ENCODE measurements at regions not wholly inside any gene's neighbourhood (a gene's known extent, or its start where the extent isn't known, plus 50 kb on each side); places are given as distances from the start of the nearest gene placed in this dataset.

DNA sequence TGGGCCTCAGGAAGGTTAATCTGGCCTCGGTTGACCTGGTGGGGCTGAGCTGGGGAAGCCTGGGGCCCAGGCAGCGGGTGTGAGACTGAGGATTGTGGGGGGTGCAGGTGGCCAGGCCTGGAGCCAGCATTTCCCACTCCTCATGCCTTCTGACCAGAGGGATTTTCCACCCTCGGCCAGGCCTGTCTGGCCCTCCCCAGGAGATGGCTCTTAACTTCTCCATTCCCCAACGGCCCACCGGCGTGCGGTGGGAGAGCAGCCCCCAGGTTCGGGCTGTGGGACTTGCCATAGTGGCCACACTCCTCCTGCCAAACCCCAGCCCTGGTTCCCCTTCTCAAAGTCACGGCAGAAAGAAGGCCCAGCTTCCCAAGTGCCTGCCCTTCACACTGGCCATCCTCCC lies 126.5 kb upstream of the RUNX3 start:
- DNase-seq (no peak), ATAC-seq (no peak)
- no peak overlapping the region for H3K4me3 Mint-ChIP-seq
- Histone ChIP-seq H3K36me3 (ENCODE audit: control insufficient read depth in 2 of 3, insufficient read depth in 3 of 3, low read length in 3 of 3) (no peaks in the 10 kb centered on the region), H3K9me3 (ENCODE audit: control insufficient read depth in 2 of 3, low read length in 3 of 3) (no peaks in the 10 kb centered on the region), H3K27ac (ENCODE audit: low read depth, low read length) (no peak overlapping the region), H3K4me1 (ENCODE audit: control insufficient read depth in 2 of 2, insufficient read depth in 2 of 2, low read length in 2 of 2) (no peaks in the 10 kb centered on the region), H3K4me3 (ENCODE audit: low read length) (no peak overlapping the region), H3K27me3 (ENCODE audit: control insufficient read depth in 2 of 2, insufficient read depth in 2 of 2, low read length in 2 of 2) (no peaks in the 10 kb centered on the region)
- ChIA-PET CTCF (no interaction called here), POLR2A (interaction anchor here (0.6 kb wide), 1 partner anchor 254 kb away, joined by 3 read pairs; no protein-coding TSS in a partner anchor)
- H3K9me3 Mint-ChIP-seq = no peaks in the 10 kb centered on the region
- intact Hi-C loops (cut with micrococcal nuclease) = no loop called here
- H3K27ac Mint-ChIP-seq = no peak overlapping the region
- H3K36me3 Mint-ChIP-seq = no peaks in the 10 kb centered on the region
- H3K4me1 Mint-ChIP-seq = peaks cover 0 to 7% (median 0%) of the 10 kb centered on the region in 7 donors
- H3K27me3 Mint-ChIP-seq = peaks cover 0 to 59% (median 13%) of the 10 kb centered on the region in 5 donors

DNA sequence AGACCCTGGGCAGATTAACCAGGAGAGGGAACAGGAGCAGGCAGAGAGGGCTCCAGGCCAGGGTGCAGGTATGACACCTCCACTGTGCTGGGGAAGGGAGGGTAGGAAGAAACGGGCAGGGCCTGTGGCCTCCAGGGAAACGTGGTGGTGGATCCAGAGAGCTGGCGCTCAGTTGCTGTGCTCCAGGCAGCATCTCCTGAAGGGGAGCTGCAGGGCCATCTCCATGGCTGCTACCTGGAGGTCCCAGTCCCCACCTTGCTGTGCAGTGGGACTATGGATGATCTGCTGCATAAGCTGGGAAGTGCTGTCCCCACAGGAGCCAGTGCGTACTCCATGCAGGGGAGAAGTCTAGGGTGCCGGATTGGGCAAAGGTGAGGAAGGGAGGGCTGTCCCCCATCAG lies 125.9 kb upstream of the RUNX3 start:
- POLR2A ChIA-PET = interaction anchor here (0.6 kb wide), 1 partner anchor 253 kb away, joined by 3 read pairs; no protein-coding TSS in a partner anchor
- Mint-ChIP-seq H3K4me1 (peaks cover 0 to 7% (median 0%) of the 10 kb centered on the region in 7 donors), H3K4me3 (no peak overlapping the region), H3K27me3 (peaks cover 0 to 58% (median 14%) of the 10 kb centered on the region in 5 donors), H3K27ac (peak overlapping the region in 2 of 9 donors; percentile 26 to 59), H3K9me3 (no peaks in the 10 kb centered on the region), H3K36me3 (no peaks in the 10 kb centered on the region)
- peak in 1 of 9 donors; percentile 19 for DNase-seq
- ATAC-seq = no peak
- intact Hi-C loops (cut with micrococcal nuclease) = no loop called here
- Histone ChIP-seq H3K27ac (ENCODE audit: low read depth, low read length) (no peak overlapping the region), H3K27me3 (ENCODE audit: control insufficient read depth in 2 of 2, insufficient read depth in 2 of 2, low read length in 2 of 2) (no peaks in the 10 kb centered on the region), H3K4me1 (ENCODE audit: control insufficient read depth in 2 of 2, insufficient read depth in 2 of 2, low read length in 2 of 2) (no peaks in the 10 kb centered on the region), H3K4me3 (ENCODE audit: low read length) (no peak overlapping the region), H3K9me3 (ENCODE audit: control insufficient read depth in 2 of 3, low read length in 3 of 3) (no peaks in the 10 kb centered on the region), H3K36me3 (ENCODE audit: control insufficient read depth in 2 of 3, insufficient read depth in 3 of 3, low read length in 3 of 3) (no peaks in the 10 kb centered on the region)
- CTCF ChIA-PET = no interaction called here

DNA sequence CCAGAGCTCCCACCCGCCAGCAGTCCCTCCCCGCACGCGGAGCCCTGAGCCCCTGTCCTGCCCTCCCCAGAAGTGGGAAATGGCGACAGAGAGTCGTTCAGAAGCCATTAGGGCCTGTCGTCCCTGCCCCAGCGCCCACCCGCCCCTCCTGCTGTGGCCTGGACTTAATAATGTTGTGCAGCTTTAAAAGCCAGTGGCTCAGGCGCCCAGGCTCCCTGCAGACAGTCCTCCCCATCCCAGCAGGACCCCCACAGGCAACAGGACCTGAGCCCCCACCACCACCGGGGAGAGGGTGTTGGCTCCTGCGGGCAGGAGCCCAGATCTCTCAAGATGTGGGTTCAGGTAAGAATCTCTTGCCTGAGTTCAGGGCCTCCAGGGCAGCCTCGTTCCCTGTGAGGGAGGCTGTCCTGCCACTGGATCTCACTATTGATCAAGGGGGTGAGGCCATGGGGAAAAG lies 125.3 kb upstream of the RUNX3 start:
- no peak overlapping the region for H3K4me3 ChIP-seq (ENCODE audit: low read length)
- ChIA-PET POLR2A (no interaction called here), CTCF (no interaction called here)
- H3K9me3 Mint-ChIP-seq = no peaks in the 10 kb centered on the region
- no peaks in the 10 kb centered on the region for H3K9me3 ChIP-seq (ENCODE audit: control insufficient read depth in 2 of 3, low read length in 3 of 3)
- H3K27me3 ChIP-seq (ENCODE audit: control insufficient read depth in 2 of 2, insufficient read depth in 2 of 2, low read length in 2 of 2) = no peaks in the 10 kb centered on the region
- no peak for ATAC-seq
- no peaks in the 10 kb centered on the region for H3K36me3 Mint-ChIP-seq
- H3K4me1 ChIP-seq (ENCODE audit: control insufficient read depth in 2 of 2, insufficient read depth in 2 of 2, low read length in 2 of 2) = no peaks in the 10 kb centered on the region
- DNase-seq = peak in 1 of 9 donors; percentile 18
- H3K27ac Mint-ChIP-seq = peak overlapping the region in 1 of 9 donors; percentile 26
- no peak overlapping the region for H3K4me3 Mint-ChIP-seq
- no peaks in the 10 kb centered on the region for H3K36me3 ChIP-seq (ENCODE audit: control insufficient read depth in 2 of 3, insufficient read depth in 3 of 3, low read length in 3 of 3)
- H3K27ac ChIP-seq (ENCODE audit: low read depth, low read length) = no peak overlapping the region
- peaks cover 0 to 7% (median 0%) of the 10 kb centered on the region in 7 donors for H3K4me1 Mint-ChIP-seq
- peaks cover 0 to 62% (median 16%) of the 10 kb centered on the region in 5 donors for H3K27me3 Mint-ChIP-seq
- intact Hi-C loops (cut with micrococcal nuclease) = no loop called here

DNA sequence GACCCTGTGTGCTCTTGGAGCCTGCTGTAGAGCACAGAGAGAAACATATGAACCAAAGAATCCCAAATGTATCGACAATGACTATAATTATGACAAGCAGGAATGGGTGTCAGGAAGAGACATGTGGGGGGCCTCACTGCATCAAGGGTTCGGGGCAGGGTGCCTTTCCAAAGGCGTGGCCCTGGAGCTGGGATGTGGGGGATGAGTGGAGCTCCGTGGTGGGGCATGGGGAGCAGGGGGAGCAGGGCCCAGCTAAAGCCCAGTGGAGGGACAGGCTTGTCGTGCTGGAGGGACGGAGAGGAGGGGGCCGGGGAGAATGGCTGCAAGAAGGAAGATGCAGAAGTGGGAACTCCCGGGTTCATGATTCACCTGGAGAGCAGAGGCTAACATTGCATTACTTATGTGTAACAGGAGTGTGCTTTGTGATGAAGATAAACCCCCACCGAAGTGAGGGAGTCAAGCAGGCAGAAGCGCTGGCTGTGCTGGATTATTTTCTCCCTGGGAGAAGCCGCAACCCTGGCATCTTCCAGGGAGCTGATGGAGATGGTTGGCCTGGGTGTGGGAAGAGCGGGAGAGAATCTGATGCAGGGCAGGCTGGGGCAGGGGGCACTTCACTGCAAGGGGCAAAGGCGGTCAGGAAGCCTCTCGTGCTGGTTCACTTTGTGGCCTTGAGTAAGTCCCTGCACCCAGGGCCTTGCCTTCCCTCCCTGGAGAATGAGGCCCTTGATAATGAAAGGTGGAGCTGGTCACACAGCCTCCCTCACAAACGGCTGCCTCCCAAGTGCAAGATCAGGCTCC lies 124.6 kb upstream of the RUNX3 start:
- ATAC-seq (no peak), DNase-seq (peak in 1 of 9 donors; percentile 15)
- Histone ChIP-seq H3K27me3 (ENCODE audit: control insufficient read depth in 2 of 2, insufficient read depth in 2 of 2, low read length in 2 of 2) (no peaks in the 10 kb centered on the region), H3K27ac (ENCODE audit: low read depth, low read length) (no peak overlapping the region), H3K4me1 (ENCODE audit: control insufficient read depth in 2 of 2, insufficient read depth in 2 of 2, low read length in 2 of 2) (no peaks in the 10 kb centered on the region), H3K4me3 (ENCODE audit: low read length) (no peak overlapping the region), H3K9me3 (ENCODE audit: control insufficient read depth in 2 of 3, low read length in 3 of 3) (no peaks in the 10 kb centered on the region), H3K36me3 (ENCODE audit: control insufficient read depth in 2 of 3, insufficient read depth in 3 of 3, low read length in 3 of 3) (no peaks in the 10 kb centered on the region)
- Mint-ChIP-seq H3K9me3 (no peaks in the 10 kb centered on the region), H3K27me3 (peaks cover 0 to 60% (median 16%) of the 10 kb centered on the region in 5 donors), H3K27ac (peak overlapping the region in 1 of 9 donors; percentile 8), H3K4me3 (no peak overlapping the region), H3K36me3 (no peaks in the 10 kb centered on the region), H3K4me1 (peaks cover 0 to 7% (median 0%) of the 10 kb centered on the region in 7 donors)
- ChIA-PET CTCF (no interaction called here), POLR2A (no interaction called here)
- intact Hi-C loops (cut with micrococcal nuclease) = no loop called here

DNA sequence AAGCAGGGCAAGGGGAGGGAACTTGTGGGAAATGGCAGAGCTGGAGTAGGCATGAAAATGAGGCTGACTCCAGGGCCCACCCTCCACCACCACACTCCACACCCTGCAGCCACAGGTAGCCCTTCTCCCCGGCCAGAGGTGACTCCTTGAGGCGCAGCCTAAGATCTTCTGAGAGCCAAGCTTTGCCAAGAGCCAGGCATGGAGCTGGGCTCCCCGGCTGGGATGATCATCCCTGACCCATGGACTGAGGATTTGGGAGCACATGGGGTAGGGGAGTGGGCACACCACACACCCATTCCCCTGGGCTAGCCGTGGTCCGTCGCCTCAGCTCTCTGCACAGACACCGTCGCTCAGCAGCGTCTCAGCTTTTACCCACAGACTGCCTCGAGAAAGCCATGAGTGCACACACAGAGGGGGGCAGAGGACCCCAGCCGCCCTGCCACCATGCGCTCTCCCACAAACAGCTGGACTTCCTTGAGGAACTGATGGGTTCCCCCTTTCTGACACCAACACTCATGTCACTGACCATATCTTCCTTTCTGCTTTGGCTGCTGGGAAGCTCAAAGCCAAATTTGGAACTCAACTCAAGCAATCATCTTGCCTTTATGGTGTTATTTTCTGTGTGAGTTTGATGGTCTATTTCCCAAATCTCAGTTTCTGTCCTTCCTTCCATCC lies 123.6 kb upstream of the RUNX3 start:
- H3K9me3 Mint-ChIP-seq = no peaks in the 10 kb centered on the region
- H3K27me3 ChIP-seq (ENCODE audit: control insufficient read depth in 2 of 2, insufficient read depth in 2 of 2, low read length in 2 of 2) = no peaks in the 10 kb centered on the region
- H3K36me3 ChIP-seq (ENCODE audit: control insufficient read depth in 2 of 3, insufficient read depth in 3 of 3, low read length in 3 of 3) = no peaks in the 10 kb centered on the region
- intact Hi-C loops (cut with micrococcal nuclease) = no loop called here
- H3K4me1 ChIP-seq (ENCODE audit: control insufficient read depth in 2 of 2, insufficient read depth in 2 of 2, low read length in 2 of 2) = no peaks in the 10 kb centered on the region
- H3K4me3 Mint-ChIP-seq = no peak overlapping the region
- H3K4me1 Mint-ChIP-seq = peaks cover 0 to 7% (median 0%) of the 10 kb centered on the region in 7 donors
- POLR2A ChIA-PET = no interaction called here
- CTCF ChIA-PET = no interaction called here
- no peak overlapping the region for H3K27ac Mint-ChIP-seq
- ATAC-seq (no peak), DNase-seq (no peak)
- no peak overlapping the region for H3K4me3 ChIP-seq (ENCODE audit: low read length)
- no peaks in the 10 kb centered on the region for H3K36me3 Mint-ChIP-seq
- H3K27ac ChIP-seq (ENCODE audit: low read depth, low read length) = no peak overlapping the region
- H3K9me3 ChIP-seq (ENCODE audit: control insufficient read depth in 2 of 3, low read length in 3 of 3) = no peaks in the 10 kb centered on the region
- H3K27me3 Mint-ChIP-seq = peaks cover 0 to 67% (median 16%) of the 10 kb centered on the region in 5 donors

DNA sequence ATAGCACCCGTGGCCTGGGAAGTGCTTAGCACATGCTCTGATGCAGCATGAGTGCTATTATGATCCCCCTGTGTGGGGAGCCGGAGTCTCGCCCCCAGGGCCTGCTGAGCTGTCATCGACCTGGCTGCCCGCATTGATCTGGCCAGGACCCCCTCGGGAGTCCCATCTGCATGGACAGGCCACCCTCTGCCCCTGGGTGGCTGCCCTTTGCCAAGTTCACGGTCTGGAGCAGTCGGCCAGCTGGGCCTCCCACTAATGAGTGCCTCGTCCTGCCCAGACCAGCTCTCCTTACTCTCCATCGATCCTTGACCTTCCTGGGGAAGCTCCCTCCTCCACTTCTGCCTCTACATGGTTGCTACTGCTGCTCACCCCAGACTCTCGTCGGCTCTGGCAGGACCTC lies 121.8 kb upstream of the RUNX3 start:
- ATAC-seq (no peak), DNase-seq (no peak)
- intact Hi-C loops (cut with micrococcal nuclease) = no loop called here
- POLR2A ChIA-PET = no interaction called here
- CTCF ChIA-PET = no interaction called here
- H3K27me3 ChIP-seq (ENCODE audit: control insufficient read depth in 2 of 2, insufficient read depth in 2 of 2, low read length in 2 of 2) = no peaks in the 10 kb centered on the region
- H3K9me3 Mint-ChIP-seq = no peaks in the 10 kb centered on the region
- no peaks in the 10 kb centered on the region for H3K9me3 ChIP-seq (ENCODE audit: control insufficient read depth in 2 of 3, low read length in 3 of 3)
- no peaks in the 10 kb centered on the region for H3K4me1 ChIP-seq (ENCODE audit: control insufficient read depth in 2 of 2, insufficient read depth in 2 of 2, low read length in 2 of 2)
- H3K4me3 Mint-ChIP-seq = no peak overlapping the region
- H3K4me1 Mint-ChIP-seq = peaks cover 0 to 7% (median 0%) of the 10 kb centered on the region in 7 donors
- H3K36me3 Mint-ChIP-seq = no peaks in the 10 kb centered on the region
- no peak overlapping the region for H3K4me3 ChIP-seq (ENCODE audit: low read length)
- H3K36me3 ChIP-seq (ENCODE audit: control insufficient read depth in 2 of 3, insufficient read depth in 3 of 3, low read length in 3 of 3) = no peaks in the 10 kb centered on the region
- H3K27ac Mint-ChIP-seq = peak overlapping the region in 1 of 9 donors; percentile 74
- no peak overlapping the region for H3K27ac ChIP-seq (ENCODE audit: low read depth, low read length)
- H3K27me3 Mint-ChIP-seq = peaks cover 0 to 66% (median 16%) of the 10 kb centered on the region in 5 donors
